NCI-H510A treated with DMSO at 0.1 percent for 48 hours (cell line): ENCODE measurements at regions not wholly inside any gene's neighbourhood (a gene's known extent, or its start where the extent isn't known, plus 50 kb on each side); places are given as distances from the start of the nearest gene placed in this dataset.
"Not testable (repeated sequence)": the region's sequence is repeated elsewhere in the genome, so short reads cannot be mapped to it uniquely, and the experiment has no call there.

Source experiments
- DNase-seq: peaks from one replicate; lab custom pipeline; 2025; lab: John Stamatoyannopoulos, UW

DNA sequence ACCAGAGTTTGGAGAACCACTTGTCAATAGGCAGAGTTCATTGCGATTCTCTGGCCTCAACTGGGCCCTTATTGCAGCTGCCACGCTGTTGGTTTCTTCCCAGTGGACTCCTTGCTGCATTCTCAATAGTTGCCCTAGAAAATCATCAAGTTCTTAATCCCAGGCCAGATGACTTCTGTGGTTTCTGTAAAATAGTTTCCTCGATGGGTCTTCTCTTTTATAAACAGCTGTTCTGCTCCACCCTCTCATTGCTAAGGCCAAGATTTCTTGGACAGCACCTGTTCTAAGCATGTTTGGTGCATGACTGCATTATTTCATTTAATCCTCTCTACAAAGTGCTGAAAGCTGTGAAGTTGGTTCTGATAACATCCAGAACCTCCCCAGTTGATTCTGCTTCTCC lies 131.0 kb downstream of the BCL2L11 start:
- no peak for DNase-seq

DNA sequence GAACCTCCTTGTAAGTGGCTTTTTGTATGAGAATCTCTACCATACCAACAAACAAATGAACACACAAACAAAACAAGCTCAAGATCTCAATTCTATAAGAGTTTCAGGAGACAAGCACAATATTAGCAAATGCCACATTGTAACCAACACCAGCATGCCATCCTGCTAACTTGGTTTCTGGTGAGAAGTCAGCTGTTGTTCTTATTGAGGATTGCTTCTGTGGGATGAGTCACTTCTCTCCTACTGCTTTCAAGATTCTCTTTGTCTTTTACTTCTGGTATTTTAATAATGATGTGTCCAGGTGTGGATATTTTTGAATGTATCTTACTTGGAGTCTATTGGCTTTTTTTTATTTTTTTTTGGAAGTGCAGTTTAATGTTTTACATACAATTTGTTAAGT lies 131.7 kb downstream of the BCL2L11 start:
- no peak for DNase-seq

DNA sequence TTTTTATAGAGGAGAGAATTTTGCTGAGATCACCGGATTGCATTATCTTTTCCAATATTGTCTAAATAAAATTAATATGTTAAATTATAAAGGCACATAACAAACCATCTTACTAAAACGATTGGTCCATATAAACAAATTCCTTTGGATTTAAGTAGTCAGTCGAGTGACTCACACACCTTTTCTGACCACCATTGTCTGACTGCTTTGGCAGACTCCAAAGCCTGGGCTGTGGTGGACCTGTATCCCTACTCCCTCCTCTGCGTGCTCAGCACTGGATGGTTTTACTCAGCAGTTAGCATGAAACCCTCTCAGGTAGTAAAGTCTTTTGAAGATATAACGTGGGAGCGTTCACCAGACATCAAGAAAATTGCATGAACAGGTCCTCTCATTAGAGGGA lies 134.2 kb downstream of the BCL2L11 start:
- DNase-seq, result not testable (repeated sequence)

DNA sequence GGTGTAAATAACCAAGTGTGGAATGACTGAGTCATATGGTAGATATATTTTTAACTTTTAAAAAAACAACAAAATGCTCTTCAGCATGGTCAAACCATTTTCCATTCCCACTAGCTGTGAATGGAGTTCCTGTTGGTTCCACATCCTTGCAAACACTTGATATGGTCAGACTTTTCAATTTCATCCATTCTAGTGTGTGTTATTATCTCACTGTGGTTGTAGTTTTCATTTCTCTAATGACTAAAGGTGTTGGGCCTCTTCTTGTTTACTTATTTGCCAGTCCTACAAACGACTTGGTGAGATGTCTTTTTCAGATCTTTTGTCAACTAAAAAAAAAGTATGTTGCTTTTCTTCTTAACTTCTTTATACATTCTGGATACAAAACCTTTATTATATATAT lies 135.9 kb downstream of the BCL2L11 start:
- not testable (repeated sequence) for DNase-seq

- not testable (repeated sequence) for DNase-seq
Measured at GRCh38 chr2:111257607-111258006, 136.9 kb downstream of the BCL2L11 start.

DNA sequence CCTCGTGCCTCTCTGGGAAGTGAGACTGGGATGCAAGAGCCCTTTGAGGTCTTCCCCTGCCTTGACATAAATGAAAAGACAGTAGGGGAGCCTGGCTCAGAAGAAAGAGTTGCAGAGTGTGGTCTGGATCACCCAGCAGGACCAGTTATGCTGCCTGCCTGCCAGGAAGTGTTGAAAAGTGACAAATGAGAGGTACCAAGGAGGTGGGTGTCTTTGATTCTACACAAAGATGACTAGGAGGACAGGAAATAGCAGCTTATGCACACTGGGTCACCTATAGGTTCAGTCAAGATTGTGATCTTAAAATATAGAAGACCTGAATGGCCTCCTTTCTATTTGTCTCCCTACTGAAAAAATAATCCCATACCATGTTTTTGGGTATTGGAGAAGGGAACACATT lies 137.6 kb downstream of the BCL2L11 start:
- DNase-seq, result not testable (repeated sequence)

GRCh38 chr2:111262627-111263379 lies 142.1 kb downstream of the BCL2L11 start:
- not testable (repeated sequence) for DNase-seq

DNA sequence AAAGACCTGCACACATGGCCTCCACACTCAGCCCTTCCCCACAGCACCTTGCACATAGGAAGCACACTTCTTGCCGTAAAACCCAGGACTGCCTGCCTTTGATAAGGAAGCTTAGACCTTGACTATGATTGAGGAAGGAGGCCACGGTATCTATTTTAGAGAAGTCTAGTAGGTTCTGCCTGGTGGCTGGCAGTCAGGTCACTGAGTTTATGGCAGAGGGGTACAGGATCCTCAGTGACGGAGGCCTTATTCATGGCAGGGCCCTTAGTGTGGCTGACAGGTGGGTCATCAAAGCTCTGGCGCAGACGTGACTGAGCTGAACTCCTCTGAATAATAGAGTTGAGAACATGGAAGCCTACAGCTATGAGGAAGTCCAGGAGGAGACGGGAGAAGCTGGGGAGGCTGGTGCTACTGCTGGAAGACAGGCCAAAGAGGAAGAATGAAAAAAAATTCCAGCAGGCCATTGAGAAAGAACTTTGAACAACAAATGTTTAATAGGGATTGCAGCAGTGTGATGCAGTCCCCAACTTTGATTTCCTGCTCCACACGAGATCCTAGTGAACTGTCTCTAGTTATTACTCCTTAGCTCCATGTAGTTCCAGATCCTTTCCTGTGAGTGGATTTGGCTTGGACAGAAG lies 142.8 kb downstream of the BCL2L11 start:
- DNase-seq, result not testable (repeated sequence)

GRCh38 chr2:111264956-111265355 lies 144.2 kb downstream of the BCL2L11 start:
- not testable (repeated sequence) for DNase-seq

DNA sequence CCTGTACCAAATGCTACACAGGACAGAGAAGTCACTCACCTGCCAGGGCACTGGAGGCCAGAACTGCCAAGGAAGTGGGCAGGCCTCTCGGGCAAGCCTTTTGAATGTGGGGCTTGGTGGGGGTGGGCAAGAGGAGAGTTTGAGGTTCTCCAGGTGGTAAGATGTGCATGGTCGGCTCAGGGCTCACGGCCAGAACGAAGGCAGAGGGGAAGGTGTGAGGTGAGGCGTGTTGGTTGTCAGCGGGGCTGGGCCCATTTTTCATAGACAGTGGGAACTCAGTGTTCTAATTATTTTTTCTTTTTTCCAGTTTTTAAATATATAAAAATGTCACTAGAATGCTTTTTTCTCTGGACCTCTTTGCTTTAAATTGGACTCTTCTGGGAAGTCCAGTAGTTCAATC lies 145.8 kb downstream of the BCL2L11 start:
- DNase-seq, result not testable (repeated sequence)

- not testable (repeated sequence) for DNase-seq
Measured at GRCh38 chr2:111267038-111267437, 146.3 kb downstream of the BCL2L11 start.

GRCh38 chr2:111269761-111270323 lies 149.1 kb downstream of the BCL2L11 start:
- DNase-seq, result not testable (repeated sequence)

- DNase-seq, result not testable (repeated sequence)
Measured at GRCh38 chr2:111270569-111270968, 149.9 kb downstream of the BCL2L11 start.

GRCh38 chr2:111271647-111272304 lies 151.1 kb downstream of the BCL2L11 start:
- DNase-seq, result not testable (repeated sequence)

GRCh38 chr2:111273007-111273406 lies 152.3 kb downstream of the BCL2L11 start:
- not testable (repeated sequence) for DNase-seq

- not testable (repeated sequence) for DNase-seq
Measured at GRCh38 chr2:111275047-111275853, 154.5 kb downstream of the BCL2L11 start.

DNA sequence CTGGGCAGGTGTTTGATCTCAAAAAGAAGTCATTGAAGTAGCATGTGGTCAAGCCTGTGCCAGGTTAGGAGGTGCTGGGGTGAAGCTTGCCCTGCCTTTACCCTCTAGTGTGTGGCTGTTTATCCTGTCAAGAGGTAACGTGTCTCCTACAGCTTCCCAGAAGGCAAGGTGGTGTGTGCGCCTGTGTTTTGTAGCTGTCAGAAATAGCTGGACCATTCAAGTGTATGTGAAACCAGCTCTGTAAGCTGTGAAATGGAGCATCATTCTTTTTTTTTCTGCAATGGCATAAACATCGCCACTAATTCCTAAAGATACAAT lies 155.1 kb downstream of the BCL2L11 start:
- DNase-seq, result not testable (repeated sequence)

- not testable (repeated sequence) for DNase-seq
Measured at GRCh38 chr2:111278133-111278532, 157.4 kb downstream of the BCL2L11 start.

DNA sequence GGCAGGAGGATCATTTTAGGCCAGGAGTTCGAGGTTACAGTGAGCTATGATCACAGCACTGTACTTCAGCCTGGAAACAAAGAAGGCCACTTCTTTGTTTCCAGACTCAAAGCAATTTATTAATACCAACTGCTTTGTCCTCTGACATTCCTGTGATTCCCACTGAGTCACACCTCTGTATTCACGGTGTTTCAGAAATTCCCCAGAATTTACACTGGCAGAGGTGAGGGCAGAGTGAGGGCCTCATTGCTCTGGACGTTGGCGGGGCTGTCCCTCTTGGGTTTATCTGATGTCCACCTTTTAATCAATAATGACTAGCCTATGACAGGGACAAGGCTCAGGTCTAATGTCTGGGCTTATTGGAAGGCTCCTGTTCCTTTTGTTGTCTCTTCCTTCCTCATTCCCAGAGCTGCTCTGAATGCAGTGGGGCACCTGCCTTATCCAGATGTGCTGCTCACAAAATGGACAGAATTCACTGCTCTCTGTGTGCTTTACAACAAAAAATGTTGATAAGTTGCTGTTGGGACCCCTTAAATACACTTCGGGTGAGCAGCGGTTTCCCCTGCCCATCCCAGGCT lies 160.1 kb downstream of the BCL2L11 start:
- not testable (repeated sequence) for DNase-seq

DNA sequence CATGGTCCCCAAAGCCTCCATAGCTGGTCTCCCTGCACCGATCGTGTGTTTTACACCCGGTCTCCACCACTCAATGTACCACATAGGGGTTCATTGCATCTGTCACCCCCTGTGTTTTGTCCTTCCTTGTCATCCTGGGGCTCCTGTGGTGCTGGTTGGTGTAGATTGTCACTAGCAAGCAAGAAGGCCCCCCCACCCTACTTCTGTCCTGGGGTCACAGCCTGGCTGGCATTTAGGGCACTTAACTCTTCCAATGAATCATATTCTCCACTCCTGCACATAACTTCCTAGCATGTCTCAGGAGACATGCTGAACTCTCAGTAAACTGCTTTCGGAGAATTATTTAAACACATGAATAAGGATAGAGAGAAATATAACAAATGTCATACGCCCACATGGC lies 161.4 kb downstream of the BCL2L11 start:
- DNase-seq, result not testable (repeated sequence)
